Gastroesophageal sphincter (tissue), 3 donors: ENCODE measurements at regions not wholly inside any gene's neighbourhood (a gene's known extent, or its start where the extent isn't known, plus 50 kb on each side); places are given as distances from the start of the nearest gene placed in this dataset.
"Not testable (repeated sequence)": the region's sequence is repeated elsewhere in the genome, so short reads cannot be mapped to it uniquely, and the experiment has no call there.

Experiments used
- CTCF ChIP-seq, 4 experiments: fragments of 200-600 bp in 2 of 4; fragments of 450-650 bp in 2 of 4; sonication (generic) in 1 of 4; IDR thresholded peaks; one replicate each; pipeline ENCODE4 v1.5.1; 2017 to 2019; ENCODE audit warnings: antibody characterized with exemption in 4 of 4, mild to moderate bottlenecking in 2 of 4, moderate library complexity in 2 of 4
- POLR2A ChIP-seq, 2 donors: fragments of 450-650 bp; IDR thresholded peaks; one replicate each; pipeline ENCODE4 v1.6.1; 2017; ENCODE audit warnings: antibody characterized with exemption in 2 of 2, mild to moderate bottlenecking in 2 of 2, moderate library complexity in 1 of 2

GRCh38 chr22:16388127-16388526 is 204.5 kb downstream of the CCT8L2 start:
- not testable (repeated sequence) for TF ChIP-seq CTCF, POLR2A (IDR thresholded peaks at IDR 0.05)
